NCI-H1930 (cell line): ENCODE measurements at regions not wholly inside any gene's neighbourhood (a gene's known extent, or its start where the extent isn't known, plus 50 kb on each side); places are given as distances from the start of the nearest gene placed in this dataset.

Experiments used
- DNase-seq, 2 experiments: peaks; one replicate each; lab custom pipeline; 2025; lab: John Stamatoyannopoulos, UW

- no peak for DNase-seq
These were observed 108.4 kb downstream of the LSM3 start for GRCh38 chr3:14286887-14287500.

GRCh38 chr3:14288177-14288788 lies 109.7 kb downstream of the LSM3 start:
- DNase-seq, result no peak

GRCh38 chr3:14288833-14289451 lies 110.3 kb downstream of the LSM3 start:
- DNase-seq, result no peak

GRCh38 chr3:14289590-14290461 lies 111.2 kb downstream of the LSM3 start:
- DNase-seq, result no peak

- DNase-seq, result no peak
These were observed 111.6 kb upstream of the SLC6A6 start for GRCh38 chr3:14290631-14291385.

- no peak for DNase-seq
These were observed 107.4 kb upstream of the SLC6A6 start for GRCh38 chr3:14295037-14295436.

GRCh38 chr3:14295801-14296200 lies 106.6 kb upstream of the SLC6A6 start:
- DNase-seq, result no peak

- DNase-seq, result no peak
These were observed 105.1 kb upstream of the SLC6A6 start for GRCh38 chr3:14297305-14297704.

- DNase-seq, result no peak
These were observed 104.6 kb upstream of the SLC6A6 start for GRCh38 chr3:14297784-14298236.

- no peak for DNase-seq
These were observed 104.0 kb upstream of the SLC6A6 start for GRCh38 chr3:14298442-14298841.

- no peak for DNase-seq
These were observed 103.3 kb upstream of the SLC6A6 start for GRCh38 chr3:14298991-14299555.

- no peak for DNase-seq
These were observed 102.6 kb upstream of the SLC6A6 start for GRCh38 chr3:14299767-14300166.

GRCh38 chr3:14300721-14301399 lies 101.5 kb upstream of the SLC6A6 start:
- no peak for DNase-seq

GRCh38 chr3:14301558-14301957 lies 100.8 kb upstream of the SLC6A6 start:
- DNase-seq, result no peak

GRCh38 chr3:14303336-14304100 lies 98.9 kb upstream of the SLC6A6 start:
- DNase-seq, result no peak

- DNase-seq, result no peak
These were observed 98.0 kb upstream of the SLC6A6 start for GRCh38 chr3:14304101-14305045.

- DNase-seq, result no peak
These were observed 97.1 kb upstream of the SLC6A6 start for GRCh38 chr3:14305324-14305723.

- DNase-seq, result no peak
These were observed 96.3 kb upstream of the SLC6A6 start for GRCh38 chr3:14306142-14306541.
